ENCODE measurements at regions not wholly inside any gene's neighbourhood (a gene's known extent, or its start where the extent isn't known, plus 50 kb on each side); places are given as distances from the start of the nearest gene placed in this dataset.

- TF ChIP-seq POLR2AphosphoS5 (IDR thresholded peaks at IDR 0.05; ENCODE audit: low read depth) (no peak), GABPA (IDR thresholded peaks at IDR 0.05; ENCODE audit: low read depth) (no peak), SPI1 (IDR thresholded peaks at IDR 0.05; ENCODE audit: borderline replicate concordance, low read depth) (no peak)
- TF ChIP-seq, protein P1, sequence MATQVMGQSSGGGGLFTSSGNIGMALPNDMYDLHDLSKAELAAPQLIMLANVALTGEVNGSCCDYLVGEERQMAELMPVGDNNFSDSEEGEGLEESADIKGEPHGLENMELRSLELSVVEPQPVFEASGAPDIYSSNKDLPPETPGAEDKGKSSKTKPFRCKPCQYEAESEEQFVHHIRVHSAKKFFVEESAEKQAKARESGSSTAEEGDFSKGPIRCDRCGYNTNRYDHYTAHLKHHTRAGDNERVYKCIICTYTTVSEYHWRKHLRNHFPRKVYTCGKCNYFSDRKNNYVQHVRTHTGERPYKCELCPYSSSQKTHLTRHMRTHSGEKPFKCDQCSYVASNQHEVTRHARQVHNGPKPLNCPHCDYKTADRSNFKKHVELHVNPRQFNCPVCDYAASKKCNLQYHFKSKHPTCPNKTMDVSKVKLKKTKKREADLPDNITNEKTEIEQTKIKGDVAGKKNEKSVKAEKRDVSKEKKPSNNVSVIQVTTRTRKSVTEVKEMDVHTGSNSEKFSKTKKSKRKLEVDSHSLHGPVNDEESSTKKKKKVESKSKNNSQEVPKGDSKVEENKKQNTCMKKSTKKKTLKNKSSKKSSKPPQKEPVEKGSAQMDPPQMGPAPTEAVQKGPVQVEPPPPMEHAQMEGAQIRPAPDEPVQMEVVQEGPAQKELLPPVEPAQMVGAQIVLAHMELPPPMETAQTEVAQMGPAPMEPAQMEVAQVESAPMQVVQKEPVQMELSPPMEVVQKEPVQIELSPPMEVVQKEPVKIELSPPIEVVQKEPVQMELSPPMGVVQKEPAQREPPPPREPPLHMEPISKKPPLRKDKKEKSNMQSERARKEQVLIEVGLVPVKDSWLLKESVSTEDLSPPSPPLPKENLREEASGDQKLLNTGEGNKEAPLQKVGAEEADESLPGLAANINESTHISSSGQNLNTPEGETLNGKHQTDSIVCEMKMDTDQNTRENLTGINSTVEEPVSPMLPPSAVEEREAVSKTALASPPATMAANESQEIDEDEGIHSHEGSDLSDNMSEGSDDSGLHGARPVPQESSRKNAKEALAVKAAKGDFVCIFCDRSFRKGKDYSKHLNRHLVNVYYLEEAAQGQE (IDR thresholded peaks at IDR 0.05; ENCODE audit: insufficient replicate concordance, low read depth) = no peak
- TF ChIP-seq, protein P2, sequence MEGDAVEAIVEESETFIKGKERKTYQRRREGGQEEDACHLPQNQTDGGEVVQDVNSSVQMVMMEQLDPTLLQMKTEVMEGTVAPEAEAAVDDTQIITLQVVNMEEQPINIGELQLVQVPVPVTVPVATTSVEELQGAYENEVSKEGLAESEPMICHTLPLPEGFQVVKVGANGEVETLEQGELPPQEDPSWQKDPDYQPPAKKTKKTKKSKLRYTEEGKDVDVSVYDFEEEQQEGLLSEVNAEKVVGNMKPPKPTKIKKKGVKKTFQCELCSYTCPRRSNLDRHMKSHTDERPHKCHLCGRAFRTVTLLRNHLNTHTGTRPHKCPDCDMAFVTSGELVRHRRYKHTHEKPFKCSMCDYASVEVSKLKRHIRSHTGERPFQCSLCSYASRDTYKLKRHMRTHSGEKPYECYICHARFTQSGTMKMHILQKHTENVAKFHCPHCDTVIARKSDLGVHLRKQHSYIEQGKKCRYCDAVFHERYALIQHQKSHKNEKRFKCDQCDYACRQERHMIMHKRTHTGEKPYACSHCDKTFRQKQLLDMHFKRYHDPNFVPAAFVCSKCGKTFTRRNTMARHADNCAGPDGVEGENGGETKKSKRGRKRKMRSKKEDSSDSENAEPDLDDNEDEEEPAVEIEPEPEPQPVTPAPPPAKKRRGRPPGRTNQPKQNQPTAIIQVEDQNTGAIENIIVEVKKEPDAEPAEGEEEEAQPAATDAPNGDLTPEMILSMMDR (IDR thresholded peaks at IDR 0.05; ENCODE audit: insufficient read depth, low read length) = no peak
- Histone ChIP-seq H3K4me3 (replicated peaks; ENCODE audit: insufficient read depth, low read length) (no peak overlapping the region), H3K27me3 (ENCODE audit: insufficient read depth, poor library complexity, severe bottlenecking) (no peaks in the 10 kb centered on the region), H3K27ac (replicated peaks) (no peak overlapping the region)
- no peak for DNase-seq (ENCODE audit: low read depth in 1 of 2, low spot score in 1 of 2)
Observed at GRCh38 chr9:126113756-126114408, 212.7 kb upstream of the MVB12B start.

DNA sequence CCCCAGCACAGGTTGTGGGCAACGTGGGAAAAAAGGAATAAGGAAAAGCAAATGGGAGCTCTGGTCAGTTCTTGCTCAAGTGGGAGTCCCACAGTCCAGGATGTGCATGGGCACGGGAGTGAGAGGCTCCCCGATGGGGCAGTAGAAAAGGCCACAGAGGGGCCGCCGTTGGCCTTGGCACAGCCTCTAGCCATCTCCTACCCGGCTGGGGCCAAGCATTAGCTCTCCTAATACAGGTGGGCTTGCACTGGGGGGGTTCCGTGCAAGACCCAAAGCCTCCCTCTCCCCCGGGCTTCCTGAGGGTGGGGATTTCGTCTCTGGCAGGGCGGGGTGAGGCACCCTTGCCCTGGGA, 212.2 kb upstream of the MVB12B start:
- Histone ChIP-seq H3K27me3 (ENCODE audit: insufficient read depth, poor library complexity, severe bottlenecking) (no peaks in the 10 kb centered on the region), H3K4me3 (replicated peaks; ENCODE audit: insufficient read depth, low read length) (no peak overlapping the region), H3K27ac (replicated peaks) (no peak overlapping the region)
- DNase-seq (ENCODE audit: low read depth in 1 of 2, low spot score in 1 of 2) = no peak
- TF ChIP-seq, protein P2 (IDR thresholded peaks at IDR 0.05; ENCODE audit: insufficient read depth, low read length) = no peak
- TF ChIP-seq GABPA (IDR thresholded peaks at IDR 0.05; ENCODE audit: low read depth) = no peak
- TF ChIP-seq, protein P1 (IDR thresholded peaks at IDR 0.05; ENCODE audit: insufficient replicate concordance, low read depth) = no peak
- no peak for TF ChIP-seq POLR2AphosphoS5 (IDR thresholded peaks at IDR 0.05; ENCODE audit: low read depth)
- no peak for TF ChIP-seq SPI1 (IDR thresholded peaks at IDR 0.05; ENCODE audit: borderline replicate concordance, low read depth)

- Histone ChIP-seq H3K27ac (replicated peaks) (no peak overlapping the region), H3K27me3 (ENCODE audit: insufficient read depth, poor library complexity, severe bottlenecking) (no peaks in the 10 kb centered on the region), H3K4me3 (replicated peaks; ENCODE audit: insufficient read depth, low read length) (no peak overlapping the region)
- DNase-seq (ENCODE audit: low read depth in 1 of 2, low spot score in 1 of 2) = no peak
- TF ChIP-seq, protein P1 (IDR thresholded peaks at IDR 0.05; ENCODE audit: insufficient replicate concordance, low read depth) = no peak
- no peak for TF ChIP-seq SPI1 (IDR thresholded peaks at IDR 0.05; ENCODE audit: borderline replicate concordance, low read depth)
- TF ChIP-seq GABPA (IDR thresholded peaks at IDR 0.05; ENCODE audit: low read depth) = no peak
- TF ChIP-seq POLR2AphosphoS5 (IDR thresholded peaks at IDR 0.05; ENCODE audit: low read depth) = no peak
- TF ChIP-seq, protein P2 (IDR thresholded peaks at IDR 0.05; ENCODE audit: insufficient read depth, low read length) = no peak
Observed at GRCh38 chr9:126114850-126115460, 211.7 kb upstream of the MVB12B start.

All from HL-60 (cell line).